GM10266 (cell line): ENCODE measurements at regions not wholly inside any gene's neighbourhood (a gene's known extent, or its start where the extent isn't known, plus 50 kb on each side); places are given as distances from the start of the nearest gene placed in this dataset.

Experiments
- DNase-seq: peaks from one replicate; pipeline ENCODE4 v3.0.0; 2012; ENCODE audit errors: extremely low spot score
- CTCF ChIP-seq: IDR thresholded peaks from 2 replicates; pipeline ENCODE4 v1.5.1; 2012; ENCODE audit warnings: mild to moderate bottlenecking, low read depth; ENCODE audit not compliant: control insufficient read depth, insufficient read depth; ENCODE audit errors: missing control alignments

- DNase-seq, result no peak
- no peak for TF ChIP-seq CTCF
These were observed 346.0 kb downstream of the BUD13 start for GRCh38 chr11:116426761-116427160.

GRCh38 chr11:116424615-116425261 is 348.0 kb downstream of the BUD13 start:
- no peak for TF ChIP-seq CTCF
- DNase-seq, result no peak

- DNase-seq, result no peak
- TF ChIP-seq CTCF, result no peak
These were observed 349.7 kb downstream of the BUD13 start for GRCh38 chr11:116422956-116423600.

- no peak for DNase-seq
- TF ChIP-seq CTCF, result no peak
These were observed 350.2 kb downstream of the BUD13 start for GRCh38 chr11:116422556-116422955.

- TF ChIP-seq CTCF, result no peak
- DNase-seq, result no peak
These were observed 351.1 kb downstream of the BUD13 start for GRCh38 chr11:116421529-116422185.

- TF ChIP-seq CTCF, result no peak
- no peak for DNase-seq
These were observed 351.8 kb downstream of the BUD13 start for GRCh38 chr11:116420770-116421528.
